Middle frontal gyrus (tissue), 1 donor: ENCODE measurements at regions not wholly inside any gene's neighbourhood (a gene's known extent, or its start where the extent isn't known, plus 50 kb on each side); places are given as distances from the start of the nearest gene placed in this dataset.
"Not testable (repeated sequence)": the region's sequence is repeated elsewhere in the genome, so short reads cannot be mapped to it uniquely, and the experiment has no call there.

ENCODE experiments used
- DNase-seq: peaks from one replicate; pipeline ENCODE4 v3.0.0-alpha.2; 2015; ENCODE audit warnings: low spot score; ENCODE audit errors: extremely low spot score

DNA sequence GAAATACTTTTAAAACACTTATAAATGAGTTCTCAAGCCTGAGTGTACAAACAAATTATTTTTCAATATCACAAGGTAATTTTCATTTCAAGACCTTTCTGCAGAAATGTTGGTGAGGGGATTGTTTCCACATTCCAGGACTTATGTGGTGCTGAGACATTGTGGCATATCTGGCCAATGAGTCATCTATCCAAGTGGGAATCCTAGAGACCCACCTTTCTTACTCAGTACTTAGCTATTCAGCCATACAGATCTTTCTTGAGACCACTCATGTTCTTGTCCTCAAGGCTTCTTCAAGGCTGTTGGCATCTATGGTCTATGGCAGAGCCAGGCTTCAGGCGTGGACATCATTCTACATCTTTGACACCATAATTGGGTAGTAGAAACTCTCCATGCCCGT lies 225.4 kb downstream of the DKK1 start:
- DNase-seq = no peak

DNA sequence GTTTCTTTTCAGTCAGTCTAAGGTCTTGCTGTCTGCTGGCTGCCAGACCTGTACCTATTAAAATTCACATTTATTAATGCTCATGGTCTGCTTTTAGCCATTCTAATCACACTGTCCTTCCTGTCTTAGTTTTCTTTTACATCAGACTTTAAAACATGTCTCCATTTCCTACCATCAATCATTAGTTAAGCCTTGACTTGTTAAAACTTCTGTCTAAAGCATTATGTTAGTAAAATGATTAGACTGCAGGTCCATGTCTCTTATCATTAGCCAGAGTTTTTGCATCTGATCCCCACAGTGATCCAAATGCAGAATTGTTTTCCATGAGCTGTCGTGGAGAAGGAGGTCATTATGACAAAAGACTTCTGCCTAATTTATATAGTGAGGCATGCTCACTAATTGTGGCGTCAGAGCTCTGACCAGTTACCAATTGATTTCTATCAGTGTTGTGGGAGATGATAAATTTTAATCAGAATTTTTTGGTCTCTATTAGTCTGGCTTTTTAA lies 226.5 kb downstream of the DKK1 start:
- no peak for DNase-seq

GRCh38 chr10:52541006-52541473 lies 227.0 kb downstream of the DKK1 start:
- no peak for DNase-seq

- no peak for DNase-seq
These were observed 228.8 kb downstream of the DKK1 start for GRCh38 chr10:52542906-52543305.

- DNase-seq = no peak
These were observed 221.5 kb downstream of the MBL2 start for GRCh38 chr10:52551046-52551445.

DNA sequence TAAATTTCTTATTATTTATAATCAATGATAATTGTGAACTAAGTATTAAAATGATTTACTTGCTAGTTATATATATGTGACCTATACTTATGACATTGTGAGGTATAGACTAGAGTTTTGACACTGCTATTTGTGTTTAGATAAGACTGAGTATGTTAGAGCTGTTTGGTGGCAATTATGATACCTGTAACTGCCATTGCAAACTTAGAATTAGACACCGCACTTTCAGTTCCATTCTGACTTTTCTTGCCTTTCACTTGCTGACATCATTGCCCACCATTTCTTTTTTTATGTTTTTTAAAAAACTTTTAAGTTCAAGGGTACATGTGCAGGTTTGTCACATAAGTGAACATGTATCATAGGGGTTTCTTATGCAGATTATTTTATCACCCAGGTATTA lies 214.5 kb downstream of the MBL2 start:
- DNase-seq = no peak

GRCh38 chr10:52561322-52561721 lies 211.3 kb downstream of the MBL2 start:
- DNase-seq = no peak

GRCh38 chr10:52563360-52563759 lies 209.2 kb downstream of the MBL2 start:
- DNase-seq = no peak

DNA sequence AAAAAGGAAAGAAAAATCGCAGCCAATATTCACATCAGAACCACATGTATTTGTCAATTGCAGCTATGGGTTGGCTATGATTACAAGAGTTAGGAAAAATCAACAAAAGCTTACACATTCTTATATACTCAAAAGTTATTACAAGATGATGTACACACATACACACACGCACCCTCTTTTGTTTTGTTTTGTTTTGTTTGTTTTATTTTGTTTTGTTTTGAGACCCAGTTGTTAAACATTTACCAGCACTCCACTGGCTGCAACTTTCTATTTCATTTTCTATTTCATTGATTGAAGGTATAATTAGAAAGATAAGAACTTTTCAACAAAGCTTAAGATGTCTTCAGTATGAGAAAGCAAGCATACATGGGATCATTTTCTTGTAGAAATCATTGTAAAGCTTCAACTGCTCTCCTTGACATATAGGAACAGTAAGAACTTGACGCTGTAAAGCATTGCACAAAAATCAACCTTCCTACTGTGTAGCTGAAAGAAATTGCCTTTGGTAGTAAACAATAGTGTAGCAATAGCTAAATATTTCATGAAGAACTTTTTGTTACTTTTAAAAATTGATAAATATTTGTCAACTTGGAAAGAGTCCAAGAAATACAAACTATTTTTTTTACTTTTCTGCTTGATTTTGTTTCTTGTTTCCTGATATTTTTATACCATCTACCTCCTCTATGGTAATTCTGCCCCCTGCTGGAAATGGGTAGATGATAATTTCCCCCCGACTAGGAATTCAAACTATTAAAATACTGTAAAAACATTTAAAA lies 205.9 kb downstream of the MBL2 start:
- DNase-seq = no peak

DNA sequence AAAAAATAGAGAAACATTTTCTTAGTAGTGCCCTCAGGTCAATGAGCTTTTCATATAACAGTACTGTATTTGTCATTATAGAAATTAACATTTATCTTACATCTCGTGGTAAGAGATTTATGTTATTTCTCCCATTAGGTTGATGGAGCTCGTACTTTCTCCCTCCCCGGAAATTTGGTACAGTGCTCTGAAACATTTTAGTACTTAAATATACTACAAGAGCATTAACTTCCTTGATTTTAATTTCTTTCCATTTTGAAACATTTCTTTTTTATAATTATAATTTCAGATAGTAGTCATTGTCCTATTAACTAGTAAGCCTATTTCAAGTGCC lies 205.4 kb downstream of the MBL2 start:
- DNase-seq = no peak

- DNase-seq = no peak
These were observed 204.3 kb downstream of the MBL2 start for GRCh38 chr10:52568309-52568708.

DNA sequence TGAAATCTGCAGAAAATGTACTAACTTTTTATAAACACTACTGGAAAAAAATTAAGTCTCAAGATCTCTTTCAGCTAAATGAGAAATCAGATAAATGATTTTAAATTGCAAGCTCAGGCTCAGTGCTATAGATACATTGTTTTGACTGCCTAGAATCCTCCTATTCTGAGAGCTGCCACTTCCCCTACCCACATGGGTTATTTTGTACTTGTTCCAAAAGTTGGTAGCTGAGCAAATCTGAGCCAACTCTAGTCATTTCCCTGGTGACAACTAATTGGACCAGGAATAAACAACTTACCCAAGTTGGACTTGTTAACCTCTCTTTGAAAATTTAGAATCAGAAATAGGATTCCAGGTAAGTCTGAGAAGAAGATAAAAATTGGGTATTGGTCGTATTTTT lies 202.1 kb downstream of the MBL2 start:
- DNase-seq = no peak

DNA sequence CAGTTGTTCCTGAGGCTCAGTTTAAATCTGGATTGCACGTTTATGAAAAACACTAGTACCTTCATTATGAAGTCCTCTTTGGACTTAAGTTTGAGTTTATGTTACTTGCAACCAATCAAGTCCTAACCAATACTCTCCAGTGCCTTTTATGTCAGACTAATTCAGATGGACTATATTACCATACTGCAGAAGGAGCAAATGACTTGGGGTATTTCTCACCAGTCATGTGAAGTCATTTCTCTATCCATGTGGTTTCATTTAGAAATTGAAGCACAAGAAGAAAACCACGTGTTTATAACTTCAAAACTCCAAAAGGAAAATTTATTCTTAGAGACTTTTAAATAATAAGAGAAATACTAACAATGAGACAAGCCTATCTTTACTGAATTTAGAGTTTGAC lies 201.6 kb downstream of the MBL2 start:
- DNase-seq = no peak

DNA sequence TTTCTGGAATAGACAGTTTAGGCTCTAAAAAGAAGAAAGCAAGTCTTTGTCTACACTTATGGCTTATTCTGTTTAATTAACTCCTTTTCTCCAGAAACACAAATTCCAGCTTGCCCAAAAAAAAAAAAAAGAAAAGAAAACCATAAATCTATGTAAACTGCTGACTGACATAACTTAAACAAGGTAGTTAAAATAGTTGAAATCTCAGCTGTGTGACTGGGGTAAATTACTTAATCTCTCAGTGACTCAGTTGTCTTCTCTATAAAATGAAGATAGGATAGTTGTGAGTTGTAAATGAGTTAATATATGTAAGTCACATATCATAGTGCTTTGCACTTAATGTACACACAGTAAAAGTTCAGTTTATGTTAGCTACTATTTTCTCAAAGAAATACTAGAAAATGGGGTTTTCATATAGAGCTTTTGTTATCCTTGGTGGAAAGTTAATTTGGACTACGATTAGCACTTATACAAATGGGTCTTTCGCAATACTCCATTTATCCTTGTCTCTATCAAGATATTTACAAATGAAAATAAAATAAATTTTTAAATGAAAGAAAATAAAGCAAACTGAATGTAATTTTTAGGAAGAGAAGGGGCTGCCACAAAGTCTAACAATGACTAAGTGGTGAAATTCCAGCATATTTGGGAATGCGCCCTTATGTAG lies 200.9 kb downstream of the MBL2 start:
- no peak for DNase-seq

DNA sequence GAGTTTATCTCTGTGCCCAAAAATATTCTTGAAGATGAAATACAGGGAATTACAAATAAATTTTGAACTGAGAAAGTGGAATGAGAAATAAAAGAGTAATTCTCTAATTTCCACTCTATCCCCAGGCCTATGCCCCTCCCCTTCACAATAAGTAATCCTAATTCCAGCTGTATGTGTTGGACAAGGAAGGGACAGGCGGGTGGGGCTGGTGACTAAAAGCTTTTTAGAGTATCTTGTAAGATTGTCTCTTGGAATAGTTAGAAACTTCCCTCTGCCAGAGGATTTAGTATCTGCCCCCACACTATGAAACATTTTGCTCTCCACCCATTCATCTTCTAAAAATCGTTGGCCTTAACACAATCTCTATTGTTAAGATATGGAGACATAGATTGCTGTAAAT lies 199.2 kb downstream of the MBL2 start:
- no peak for DNase-seq

DNA sequence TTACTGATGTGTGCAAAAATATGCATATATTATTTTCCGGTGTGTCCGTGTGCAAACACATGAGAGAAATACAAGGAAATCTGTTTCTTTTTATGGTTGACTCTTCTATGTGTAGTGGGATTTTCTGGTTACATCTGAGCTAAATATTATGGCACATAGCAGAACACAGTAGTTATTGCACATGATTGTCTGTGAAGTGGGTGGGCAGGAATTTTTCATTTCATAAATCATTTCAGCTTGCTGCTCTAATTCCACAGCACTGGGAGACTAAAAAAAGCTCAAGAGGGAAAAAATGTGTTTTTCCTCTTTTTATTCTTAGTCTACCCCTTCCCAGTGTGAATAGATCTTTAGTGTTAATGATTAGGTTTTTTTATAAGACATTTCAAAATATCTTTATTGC lies 197.9 kb downstream of the MBL2 start:
- no peak for DNase-seq

DNA sequence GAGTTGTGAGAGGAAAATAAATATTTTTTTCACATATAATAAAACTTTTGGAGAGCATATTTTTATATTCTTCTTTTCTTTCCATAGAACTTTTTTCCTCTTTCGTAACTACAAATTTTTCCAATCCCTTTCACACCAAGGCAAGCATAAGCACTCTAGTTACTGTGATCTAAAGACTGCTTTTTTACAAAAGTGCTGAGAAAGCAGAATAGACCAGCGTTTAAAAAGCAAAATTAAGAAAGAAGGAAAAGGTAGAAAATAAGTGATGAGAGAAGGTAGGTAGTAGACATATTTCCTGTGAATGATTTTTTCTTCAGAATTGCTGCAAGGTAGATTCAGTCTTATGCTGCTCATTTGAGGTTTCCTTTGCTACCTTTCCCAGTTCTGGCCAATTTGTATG lies 195.5 kb downstream of the MBL2 start:
- DNase-seq = no peak

DNA sequence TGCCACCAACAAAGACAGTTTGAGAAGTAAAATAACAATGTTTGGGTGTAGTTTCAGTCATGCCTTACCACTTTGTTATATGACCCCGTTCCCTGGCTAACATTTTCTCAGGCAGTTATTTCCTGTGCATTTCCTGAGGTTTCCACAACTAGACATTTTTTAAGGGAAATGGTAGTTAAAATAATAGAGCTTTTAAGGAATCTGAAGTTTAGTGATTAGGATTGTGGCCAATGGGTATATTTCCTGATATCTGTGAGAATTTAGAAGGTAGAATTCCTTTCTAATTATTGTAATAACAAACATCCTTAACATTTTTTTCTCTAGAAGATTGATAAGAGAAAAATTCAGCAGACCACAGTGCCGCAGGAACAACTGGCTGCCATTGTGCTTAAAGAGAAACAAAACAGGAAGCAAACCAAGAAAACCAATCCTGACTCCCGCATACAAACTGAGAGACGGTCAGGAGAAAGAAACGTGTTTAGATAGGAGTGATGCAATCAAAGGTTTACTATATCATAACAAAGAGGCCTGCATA lies 193.6 kb downstream of the MBL2 start:
- no peak for DNase-seq

GRCh38 chr10:52581636-52582035 lies 190.9 kb downstream of the MBL2 start:
- DNase-seq = not testable (repeated sequence)

DNA sequence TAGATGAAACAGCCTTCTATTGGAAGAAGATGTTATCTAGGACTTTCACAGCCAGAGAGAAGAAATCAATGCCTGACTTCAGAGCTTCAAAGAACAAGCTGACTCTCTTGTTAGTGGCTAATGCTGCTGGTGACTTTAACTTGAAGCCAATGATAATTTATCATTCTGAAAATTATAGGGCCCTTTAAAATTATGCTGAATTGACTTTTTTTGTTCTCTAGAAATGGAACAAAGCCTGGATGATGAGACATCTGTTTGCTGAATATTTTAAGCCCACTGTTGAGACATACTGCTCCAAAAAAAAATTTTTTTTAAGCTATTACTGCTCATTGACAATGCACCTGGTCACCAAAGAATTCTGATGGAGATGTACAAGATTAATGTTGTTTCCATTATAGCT lies 189.2 kb downstream of the MBL2 start:
- no peak for DNase-seq

DNA sequence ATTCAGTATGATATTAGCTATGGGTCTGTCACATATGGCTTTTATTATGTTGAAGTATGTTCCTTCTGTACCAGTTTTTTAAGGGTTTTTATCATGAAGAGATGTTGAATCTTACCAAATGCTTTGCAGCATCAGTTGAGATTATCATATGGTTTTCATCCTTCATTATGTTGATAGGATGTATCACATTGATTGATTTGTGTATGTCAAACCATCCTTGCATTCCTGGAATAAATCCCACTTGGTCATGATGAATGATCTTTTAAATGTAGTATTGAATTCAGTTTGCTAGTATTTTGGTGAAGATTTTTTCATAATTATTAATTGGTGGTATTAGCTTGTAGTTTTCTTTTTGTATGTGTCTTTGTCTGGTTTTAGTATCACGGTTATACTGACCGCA lies 185.9 kb downstream of the MBL2 start:
- DNase-seq = no peak

DNA sequence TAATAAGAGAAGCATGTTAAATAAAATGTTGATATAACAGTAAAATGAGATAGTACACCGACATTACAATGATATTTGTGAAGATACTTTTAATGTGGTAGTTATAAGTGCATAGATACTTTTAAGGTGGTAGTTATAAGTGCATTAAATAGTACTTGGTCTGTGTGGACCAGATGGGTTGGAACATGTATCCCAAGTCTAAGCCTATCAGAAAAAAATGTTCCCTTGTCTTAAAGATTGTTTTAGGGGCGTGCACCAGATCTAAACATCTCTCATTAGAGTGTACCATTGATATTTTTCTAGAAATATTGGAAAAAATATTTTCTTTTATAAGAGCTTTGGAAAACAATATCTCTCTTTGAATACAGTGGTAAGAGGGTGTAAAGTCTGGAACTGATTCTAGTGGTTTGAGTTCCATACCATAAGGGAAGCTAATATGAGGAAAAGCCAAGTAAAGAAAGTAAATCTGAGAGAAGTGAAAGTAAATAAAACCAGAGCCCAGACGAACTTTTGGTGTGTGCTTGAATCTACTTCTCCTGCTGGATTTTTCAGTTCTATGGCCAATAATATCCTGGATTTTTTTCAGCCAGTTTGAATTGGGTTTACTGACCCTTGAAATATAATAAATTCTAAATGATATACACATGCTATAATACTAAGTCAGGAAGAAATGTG lies 175.3 kb downstream of the MBL2 start:
- no peak for DNase-seq
